HUES6 (cell line): ENCODE measurements at regions not wholly inside any gene's neighbourhood (a gene's known extent, or its start where the extent isn't known, plus 50 kb on each side); places are given as distances from the start of the nearest gene placed in this dataset.

Source experiments
- H3K27ac ChIP-seq: 2 replicates; pipeline ENCODE4 v1.7.0; 2013; ENCODE audit warnings: low read depth, mild to moderate bottlenecking, low read length, inconsistent platforms
- H3K27me3 ChIP-seq: 2 replicates; pipeline ENCODE4 v1.6.1; 2013; ENCODE audit warnings: low read length; ENCODE audit not compliant: control insufficient read depth, insufficient read depth
- H3K36me3 ChIP-seq: 2 replicates; pipeline ENCODE4 v1.6.1; 2013; ENCODE audit warnings: low read length; ENCODE audit not compliant: control insufficient read depth, insufficient read depth
- H3K4me1 ChIP-seq: 2 replicates; pipeline ENCODE4 v1.6.1; 2013; ENCODE audit warnings: low read length; ENCODE audit not compliant: control insufficient read depth, insufficient read depth
- H3K4me3 ChIP-seq: 2 replicates; pipeline ENCODE4 v1.5.1; 2013; ENCODE audit warnings: low read depth, low read length
- H3K9ac ChIP-seq: one replicate; pipeline ENCODE4 v1.6.1; 2013; ENCODE audit warnings: mild to moderate bottlenecking, low read length
- H3K9me3 ChIP-seq: 2 replicates; pipeline ENCODE4 v1.6.1; 2013; ENCODE audit warnings: low read depth, low read length; ENCODE audit not compliant: control insufficient read depth, insufficient read depth

DNA sequence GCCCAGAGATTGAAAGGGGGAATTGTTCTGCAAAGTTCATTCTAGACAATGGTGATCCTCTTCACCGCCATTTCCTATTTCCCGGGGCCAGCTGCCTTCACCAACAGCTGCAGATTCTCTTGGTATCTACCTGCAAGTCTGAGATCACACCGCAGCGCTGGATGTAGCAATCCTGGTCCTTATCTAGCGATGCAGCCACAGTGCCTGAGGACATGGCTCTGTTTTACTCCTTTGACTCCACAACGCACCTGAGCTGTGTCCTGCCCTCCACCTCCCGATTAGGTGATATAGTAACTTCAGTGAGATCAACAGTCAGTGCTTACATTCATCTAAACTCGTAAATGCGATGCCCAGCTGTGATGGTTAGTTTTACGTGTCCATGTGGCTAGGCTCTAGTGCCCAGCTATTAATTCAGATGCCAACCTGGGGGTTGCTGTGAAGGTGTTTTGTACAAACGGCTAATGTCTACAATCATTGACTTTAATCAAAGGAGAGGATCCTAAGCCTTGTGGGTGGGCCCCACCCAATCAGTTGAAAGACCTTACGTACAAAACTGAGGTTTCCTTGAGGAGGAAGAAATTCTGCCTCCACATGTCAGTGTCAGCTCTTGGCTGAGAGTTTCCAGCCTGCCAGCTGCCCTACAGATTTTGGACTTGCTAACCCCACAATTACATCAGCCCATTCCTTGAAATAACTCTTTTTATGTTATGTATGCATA, 189.8 kb downstream of the SH3BP4 start:
- no peak overlapping the region for H3K4me3 ChIP-seq
- no peaks in the 10 kb centered on the region for H3K9me3 ChIP-seq
- H3K9ac ChIP-seq: no peak overlapping the region
- no peak overlapping the region for H3K27ac ChIP-seq
- H3K4me1 ChIP-seq: no peaks in the 10 kb centered on the region
- no peaks in the 10 kb centered on the region; the same call in 1 of the 2 replicates for H3K27me3 ChIP-seq
- H3K36me3 ChIP-seq: no peaks in the 10 kb centered on the region

GRCh38 chr2:235142601-235143000, 190.8 kb downstream of the SH3BP4 start:
- no peaks in the 10 kb centered on the region for H3K4me1 ChIP-seq
- H3K9ac ChIP-seq: no peak overlapping the region
- peaks cover 2% of the 10 kb centered on the region; the same call in 1 of the 2 replicates for H3K27me3 ChIP-seq
- H3K4me3 ChIP-seq: no peak overlapping the region
- no peak overlapping the region for H3K27ac ChIP-seq
- no peaks in the 10 kb centered on the region for H3K9me3 ChIP-seq
- no peaks in the 10 kb centered on the region for H3K36me3 ChIP-seq

GRCh38 chr2:235143789-235144188, 192.0 kb downstream of the SH3BP4 start:
- Histone ChIP-seq H3K27me3 (peaks cover 5% of the 10 kb centered on the region; the same call in 1 of the 2 replicates), H3K4me1 (no peaks in the 10 kb centered on the region), H3K27ac (no peak overlapping the region), H3K9ac (no peak overlapping the region), H3K9me3 (no peaks in the 10 kb centered on the region), H3K4me3 (no peak overlapping the region), H3K36me3 (no peaks in the 10 kb centered on the region)

- Histone ChIP-seq H3K4me3 (no peak overlapping the region), H3K9ac (no peak overlapping the region), H3K27ac (no peak overlapping the region), H3K27me3 (peaks cover 5% of the 10 kb centered on the region; the same call in 1 of the 2 replicates), H3K4me1 (no peaks in the 10 kb centered on the region), H3K9me3 (no peaks in the 10 kb centered on the region), H3K36me3 (no peaks in the 10 kb centered on the region)
Observed at GRCh38 chr2:235144291-235144690, 192.5 kb downstream of the SH3BP4 start.

- peaks cover 5% of the 10 kb centered on the region; the same call in 1 of the 2 replicates for H3K27me3 ChIP-seq
- no peak overlapping the region for H3K9ac ChIP-seq
- no peak overlapping the region for H3K27ac ChIP-seq
- 0 out of 2 replicates have a peak, but pooled peaks cover 2% of the 10 kb centered on the region for H3K9me3 ChIP-seq
- no peaks in the 10 kb centered on the region for H3K36me3 ChIP-seq
- H3K4me1 ChIP-seq: no peaks in the 10 kb centered on the region
- no peak overlapping the region for H3K4me3 ChIP-seq
Observed at GRCh38 chr2:235146206-235146605, 194.4 kb downstream of the SH3BP4 start.

DNA sequence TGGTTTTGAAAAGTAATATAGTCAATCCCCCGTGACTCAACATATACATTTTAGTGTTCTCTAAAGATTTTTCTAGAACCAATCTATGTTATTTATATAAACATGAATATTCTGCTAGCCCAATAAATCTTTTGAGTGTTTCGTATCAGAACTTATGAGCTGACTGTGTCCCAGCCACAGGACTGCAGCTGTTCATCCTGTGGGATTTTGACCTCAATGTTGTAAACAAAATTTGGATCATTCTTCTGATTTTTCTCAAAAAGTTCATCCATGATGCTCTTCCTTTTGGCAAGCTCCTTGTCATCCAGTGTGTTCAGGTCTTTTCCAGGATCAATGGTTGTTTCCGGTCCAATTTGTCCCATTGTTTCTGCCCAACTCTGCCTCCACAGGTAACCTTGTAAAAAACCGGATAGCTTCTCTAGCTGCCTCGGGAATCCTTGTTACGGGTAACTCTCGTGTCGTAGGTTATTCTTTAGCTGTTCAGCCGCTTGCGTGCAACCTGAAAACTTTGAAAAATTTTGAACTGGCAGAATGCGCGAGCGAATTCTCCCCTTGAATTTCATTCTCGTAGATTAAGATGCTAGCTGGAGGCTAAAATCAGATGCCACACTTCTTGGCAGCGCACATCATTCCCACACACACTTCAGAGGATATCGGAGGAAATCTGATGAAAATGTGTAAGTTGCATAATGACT, 195.2 kb downstream of the SH3BP4 start:
- Histone ChIP-seq H3K27ac (no peak overlapping the region), H3K27me3 (peaks cover 5% of the 10 kb centered on the region; the same call in 1 of the 2 replicates)

DNA sequence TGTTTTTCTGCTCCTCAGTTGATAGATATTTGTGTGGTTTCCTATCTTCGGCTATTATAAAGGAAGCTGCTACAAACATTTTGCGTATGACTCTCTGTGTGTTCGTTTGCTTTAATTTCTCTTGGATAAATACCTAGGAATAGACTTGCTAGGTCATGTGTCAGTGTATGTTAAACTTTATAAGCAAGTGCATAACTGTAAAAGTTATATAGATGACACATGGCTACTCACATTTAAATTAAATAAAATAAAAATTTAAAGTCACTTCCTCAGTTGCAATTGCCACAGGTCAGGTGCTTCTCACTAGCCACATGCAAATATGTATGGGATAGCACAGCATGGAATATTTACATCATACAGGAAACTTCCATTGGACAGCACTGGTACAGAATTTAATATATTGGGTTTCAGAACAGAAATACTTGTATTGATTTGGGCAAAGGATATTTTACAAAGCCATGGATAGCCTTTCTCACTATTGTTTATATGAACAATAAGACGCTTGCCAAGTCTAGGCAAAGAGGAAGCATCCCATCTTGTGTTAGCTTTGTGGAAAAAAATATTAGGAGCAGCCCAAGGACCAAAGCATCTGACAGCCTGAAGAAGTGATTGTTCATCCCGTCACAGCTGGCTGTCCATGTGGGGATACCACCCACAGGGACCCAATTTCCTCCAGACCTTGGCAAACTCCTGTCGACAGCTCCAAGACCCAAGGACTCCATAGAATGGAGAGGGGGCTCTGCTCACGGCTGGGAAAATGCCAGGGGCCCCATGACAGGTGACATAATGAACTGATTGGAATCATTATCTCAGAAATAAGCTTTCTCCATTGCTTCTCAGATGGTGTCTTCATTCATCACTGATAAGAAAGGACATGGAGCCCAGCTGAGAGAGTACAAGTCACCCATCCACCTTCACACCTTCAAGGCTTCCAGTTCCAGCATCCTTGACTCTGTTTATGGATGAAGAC, 196.7 kb downstream of the SH3BP4 start:
- H3K36me3 ChIP-seq: no peaks in the 10 kb centered on the region
- H3K9me3 ChIP-seq: 0 out of 2 replicates have a peak, but pooled peaks cover 2% of the 10 kb centered on the region
- H3K27ac ChIP-seq: no peak overlapping the region
- no peak overlapping the region for H3K9ac ChIP-seq
- H3K4me3 ChIP-seq: no peak overlapping the region
- peaks cover 5% of the 10 kb centered on the region; the same call in 1 of the 2 replicates for H3K27me3 ChIP-seq
- H3K4me1 ChIP-seq: no peaks in the 10 kb centered on the region

More for the DNA sequence above, 195.2 kb downstream of the SH3BP4 start:
- H3K9ac ChIP-seq: no peak overlapping the region
- H3K36me3 ChIP-seq: no peaks in the 10 kb centered on the region
- H3K4me1 ChIP-seq: no peaks in the 10 kb centered on the region
- H3K4me3 ChIP-seq: no peak overlapping the region
- H3K9me3 ChIP-seq: 0 out of 2 replicates have a peak, but pooled peaks cover 2% of the 10 kb centered on the region

- H3K27ac ChIP-seq: no peak overlapping the region
- no peak overlapping the region for H3K9ac ChIP-seq
- 0 out of 2 replicates have a peak, but pooled peaks cover 5% of the 10 kb centered on the region for H3K27me3 ChIP-seq
Observed at GRCh38 chr2:235149240-235149659, 197.4 kb downstream of the SH3BP4 start.

GRCh38 chr2:235149736-235150135, 197.9 kb downstream of the SH3BP4 start:
- no peaks in the 10 kb centered on the region for H3K36me3 ChIP-seq
- H3K27me3 ChIP-seq: 0 out of 2 replicates have a peak, but pooled peaks cover 5% of the 10 kb centered on the region
- H3K27ac ChIP-seq: no peak overlapping the region
- no peak overlapping the region for H3K9ac ChIP-seq
- no peak overlapping the region for H3K4me3 ChIP-seq
- H3K4me1 ChIP-seq: no peaks in the 10 kb centered on the region
- H3K9me3 ChIP-seq: 0 out of 2 replicates have a peak, but pooled peaks cover 2% of the 10 kb centered on the region

More at GRCh38 chr2:235149240-235149659, 197.4 kb downstream of the SH3BP4 start:
- Histone ChIP-seq H3K4me1 (no peaks in the 10 kb centered on the region), H3K4me3 (no peak overlapping the region), H3K36me3 (no peaks in the 10 kb centered on the region), H3K9me3 (0 out of 2 replicates have a peak, but pooled peaks cover 2% of the 10 kb centered on the region)

- Histone ChIP-seq H3K27ac (no peak overlapping the region), H3K4me1 (no peaks in the 10 kb centered on the region), H3K9ac (no peak overlapping the region), H3K36me3 (no peaks in the 10 kb centered on the region), H3K27me3 (0 out of 2 replicates have a peak, but pooled peaks cover 5% of the 10 kb centered on the region), H3K4me3 (no peak overlapping the region), H3K9me3 (0 out of 2 replicates have a peak, but pooled peaks cover 2% of the 10 kb centered on the region)
Observed at GRCh38 chr2:235151152-235151551, 199.3 kb downstream of the SH3BP4 start.
